Activated CD4-positive, alpha-beta T cell treated with anti-CD3 and anti-CD28 coated beads, Interleukin-10, Interleukin-2, amounts not matched to agents 100 ng/mL and 50 ng/mL, durations not matched to agents 16 hours and 8 hours (primary cell): ENCODE measurements at regions not wholly inside any gene's neighbourhood (a gene's known extent, or its start where the extent isn't known, plus 50 kb on each side); places are given as distances from the start of the nearest gene placed in this dataset.
"Not testable (repeated sequence)": the region's sequence is repeated elsewhere in the genome, so short reads cannot be mapped to it uniquely, and the experiment has no call there.

Experiments
- DNase-seq: peaks from one replicate; pipeline ENCODE4 v3.0.0-alpha.2; 2020

DNA sequence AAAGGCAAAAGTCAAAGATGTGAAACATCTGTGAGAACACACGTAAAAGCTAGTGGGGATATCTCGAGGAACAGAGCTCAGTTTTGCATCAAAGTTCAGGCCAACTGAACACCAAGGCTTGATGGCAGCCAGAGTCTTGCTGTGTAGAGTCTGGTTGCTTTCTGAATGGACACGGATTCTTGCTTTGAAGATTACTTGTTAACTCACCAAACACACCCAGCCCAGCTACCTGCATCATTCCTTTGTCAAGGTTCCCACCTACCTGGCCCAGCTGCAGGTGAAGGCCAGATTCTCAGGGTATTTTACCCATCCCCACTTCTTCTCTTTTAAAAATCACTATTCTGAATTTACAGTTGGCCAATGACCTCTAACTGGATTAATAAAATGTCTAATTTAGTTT, 174.4 kb upstream of the PHYHIPL start:
- DNase-seq, result no peak

DNA sequence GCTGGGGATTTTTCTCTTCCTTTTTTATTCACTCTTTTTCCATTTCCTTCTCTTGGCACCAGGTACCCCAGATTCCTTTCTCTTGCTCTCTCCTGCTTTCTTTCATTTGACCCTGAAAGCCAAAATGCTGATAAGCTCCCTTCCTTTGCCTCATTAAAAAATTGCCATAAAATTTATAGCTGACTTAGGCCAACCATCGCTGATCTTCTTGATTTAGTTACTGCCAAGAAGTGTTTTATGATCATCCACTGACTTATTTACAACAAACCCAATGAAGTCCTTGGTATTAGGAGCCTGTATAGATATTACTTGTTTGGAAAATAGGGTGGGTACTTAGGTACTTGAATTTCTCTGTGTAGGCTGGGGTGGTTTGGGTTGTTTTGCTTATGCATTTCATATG, 173.2 kb upstream of the PHYHIPL start:
- no peak for DNase-seq

DNA sequence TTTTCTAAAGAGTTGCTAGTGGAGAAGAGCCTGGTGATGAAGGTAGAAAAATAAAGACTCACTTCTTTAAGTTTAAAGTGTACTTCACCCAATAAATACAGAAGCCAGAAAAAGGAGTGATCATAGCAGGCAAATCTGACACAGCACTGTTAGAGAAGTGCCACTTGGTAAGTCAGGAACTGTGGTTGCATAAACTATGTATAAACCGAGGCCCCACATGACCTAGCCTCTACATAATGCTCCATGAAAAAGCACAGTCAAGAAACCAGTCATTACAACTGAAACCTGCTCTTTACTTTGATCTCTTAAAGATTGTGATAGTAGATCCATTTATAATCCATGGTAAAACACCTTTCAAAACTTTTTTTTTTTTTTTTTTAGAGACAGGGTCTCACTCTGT, 172.1 kb upstream of the PHYHIPL start:
- DNase-seq, result no peak

DNA sequence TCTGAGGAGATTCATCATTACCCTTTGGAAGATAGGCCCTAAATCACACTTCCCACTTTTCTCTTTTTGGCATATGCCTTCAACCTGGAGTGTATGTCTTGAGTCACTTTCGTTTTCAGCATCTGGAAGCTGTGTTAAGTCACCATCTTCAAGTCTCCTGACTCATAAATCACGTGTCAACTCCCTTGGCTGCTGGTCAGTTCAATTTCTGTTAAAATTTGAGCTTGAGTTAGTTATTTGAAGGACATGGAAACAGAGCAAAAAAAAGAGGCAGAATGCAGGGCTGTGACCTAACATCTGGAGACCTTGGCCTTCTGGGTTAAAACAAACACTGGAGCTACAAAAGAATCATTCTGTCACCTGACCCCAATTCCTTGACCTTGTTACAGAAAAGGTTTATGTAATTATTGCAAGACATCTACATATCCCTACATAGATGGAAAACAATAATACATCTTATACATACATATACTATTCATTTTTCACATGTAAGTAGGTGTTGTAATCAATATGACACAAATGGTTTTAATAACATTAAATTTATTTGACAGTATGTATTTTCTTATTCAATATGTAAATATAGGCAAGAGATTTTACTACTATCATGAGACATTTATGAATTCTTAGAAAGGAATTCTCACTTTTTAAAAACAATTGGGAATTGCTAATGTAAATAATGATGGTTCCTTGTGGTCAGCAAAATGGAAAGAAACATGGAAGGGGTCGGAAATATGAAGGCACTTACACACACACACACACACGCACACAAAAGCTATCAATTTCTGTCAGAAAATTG, 169.7 kb upstream of the PHYHIPL start:
- no peak for DNase-seq

DNA sequence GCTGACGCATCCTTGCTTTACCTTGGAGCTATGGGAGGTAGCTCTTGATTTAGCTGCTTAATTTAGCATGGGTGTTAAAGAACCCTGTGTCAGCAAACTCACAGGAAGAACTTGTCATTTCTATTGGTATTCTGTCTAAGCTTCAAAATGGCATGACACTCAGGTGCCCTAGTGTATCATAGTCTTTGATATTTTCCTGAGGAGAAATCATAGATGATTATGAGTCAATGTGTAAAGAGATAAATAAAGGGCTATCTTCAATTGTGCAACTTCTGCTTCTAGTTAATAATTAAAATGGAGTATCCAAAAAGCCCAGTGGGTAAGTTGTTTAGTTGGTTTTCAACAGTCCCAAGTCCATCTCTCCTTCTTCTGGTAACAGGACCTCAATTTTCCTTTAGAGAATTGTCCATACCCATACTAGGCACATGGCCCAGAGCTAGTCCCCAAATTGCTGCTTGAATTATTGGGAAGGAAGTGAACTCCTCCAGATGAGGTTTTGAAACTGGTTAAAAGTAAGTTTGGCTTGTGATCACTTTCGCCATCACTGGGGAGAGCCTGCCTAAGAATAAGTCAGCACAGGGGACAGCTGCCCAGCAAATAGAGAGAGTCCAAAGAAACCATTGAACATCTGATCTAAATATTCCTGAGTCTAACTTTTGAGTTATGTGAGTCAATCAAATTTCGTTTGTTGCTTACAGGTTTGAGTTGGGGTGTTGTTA, 169.0 kb upstream of the PHYHIPL start:
- no peak for DNase-seq

DNA sequence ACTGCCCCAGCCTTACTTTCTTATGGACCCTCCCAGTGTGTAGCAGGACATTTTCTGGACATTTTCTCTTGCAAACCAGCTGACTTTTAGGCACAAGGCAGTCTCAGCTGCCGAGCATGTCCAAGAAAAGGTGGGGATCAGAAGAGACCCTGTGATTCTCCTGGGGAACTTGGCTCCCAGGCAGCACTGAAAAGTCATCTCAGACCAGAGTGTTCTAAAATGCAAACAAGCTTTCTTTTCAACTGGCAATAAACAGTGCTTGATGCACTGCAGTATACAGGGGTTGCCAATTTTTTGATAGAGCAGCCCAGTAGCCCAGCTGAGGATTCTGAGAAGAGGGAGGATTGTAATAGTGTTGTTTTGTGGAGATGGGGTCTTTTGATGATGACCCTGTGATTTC, 168.0 kb upstream of the PHYHIPL start:
- no peak for DNase-seq

DNA sequence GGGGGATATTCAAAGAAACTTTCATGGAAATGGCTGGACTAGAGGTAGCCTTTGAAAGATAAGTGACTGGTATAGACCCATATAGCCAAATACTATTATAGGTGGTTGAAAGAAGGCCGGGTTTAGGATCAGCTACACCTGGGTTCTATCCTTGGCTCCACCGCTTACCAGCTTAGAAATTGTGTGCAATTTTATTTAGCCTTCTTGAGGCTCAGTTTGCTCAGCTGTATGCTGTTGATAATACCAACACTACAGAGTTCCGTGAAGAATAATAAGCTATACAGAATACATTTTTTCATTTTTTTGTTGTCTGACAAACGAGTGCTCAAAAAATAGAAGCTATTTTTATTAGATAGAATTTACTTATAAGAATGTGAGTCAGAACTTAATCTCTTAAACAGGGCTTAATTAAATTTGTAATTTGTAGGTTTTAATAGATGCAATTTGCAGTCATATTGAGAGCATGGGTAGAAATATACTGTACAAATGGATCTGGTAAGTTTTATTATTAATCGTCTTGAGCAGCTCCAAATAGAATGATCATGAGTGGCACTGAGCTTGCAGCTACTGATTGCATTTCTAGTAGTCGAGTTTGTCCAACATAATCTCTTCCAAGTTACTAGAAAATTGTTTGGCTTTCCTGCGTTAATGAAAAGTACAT, 164.3 kb upstream of the PHYHIPL start:
- no peak for DNase-seq

DNA sequence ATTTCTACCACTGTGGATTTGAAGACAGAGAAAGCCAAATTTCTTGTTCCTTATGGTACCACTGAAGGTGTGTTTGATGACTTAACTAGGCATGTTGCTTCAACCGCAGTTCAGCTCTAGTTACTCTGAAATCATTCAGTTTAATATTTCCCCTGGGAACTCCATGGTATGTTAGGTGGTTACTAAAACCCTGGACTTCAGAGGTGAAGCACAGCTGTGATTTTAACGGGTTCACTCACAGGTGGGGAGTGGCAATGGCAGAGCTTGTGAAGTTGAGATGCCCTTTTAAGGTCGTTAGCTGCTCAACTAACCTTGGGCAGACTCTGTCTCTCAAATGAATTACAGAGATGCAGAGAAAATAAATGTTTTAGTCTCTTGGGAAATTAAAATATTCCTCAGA, 163.6 kb upstream of the PHYHIPL start:
- DNase-seq, result no peak

DNA sequence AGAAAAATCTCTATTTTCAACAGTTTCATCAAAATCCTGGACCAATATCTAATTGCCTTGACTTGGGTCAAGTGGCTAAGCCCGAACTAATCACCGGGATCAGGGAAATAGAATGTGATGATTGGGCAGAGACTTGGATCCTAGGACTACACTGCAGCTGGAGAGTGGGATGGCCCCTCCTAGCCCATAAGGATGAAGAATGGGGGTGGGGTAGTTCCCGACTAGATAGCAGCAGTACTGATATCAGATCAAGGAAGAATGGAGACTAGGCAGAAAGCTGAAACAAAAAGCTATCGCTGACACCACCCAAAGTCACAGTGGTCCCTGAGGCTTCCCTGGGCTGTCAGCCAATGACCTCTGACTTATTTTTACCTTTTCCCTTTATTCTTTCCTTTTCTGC, 160.4 kb upstream of the PHYHIPL start:
- no peak for DNase-seq

DNA sequence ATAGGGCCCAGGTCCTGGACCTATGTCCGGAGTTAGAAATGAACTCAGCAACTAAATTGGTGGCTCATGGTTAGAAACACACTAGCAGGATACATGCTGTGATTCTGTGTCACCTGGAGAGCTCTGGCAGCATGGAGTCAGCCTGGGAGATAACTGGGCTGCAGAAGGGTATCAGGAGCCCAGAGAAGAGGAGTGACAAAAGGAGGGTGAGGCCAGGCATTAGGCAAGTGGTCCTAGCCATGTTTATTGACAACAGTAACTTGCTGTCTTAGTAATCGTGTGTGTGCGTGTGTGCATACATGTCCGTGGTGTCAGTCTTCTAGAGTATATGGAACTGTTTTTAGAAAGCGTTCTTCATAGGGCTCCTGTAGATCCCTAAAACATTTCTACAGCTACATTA, 157.5 kb upstream of the PHYHIPL start:
- DNase-seq, result no peak

DNA sequence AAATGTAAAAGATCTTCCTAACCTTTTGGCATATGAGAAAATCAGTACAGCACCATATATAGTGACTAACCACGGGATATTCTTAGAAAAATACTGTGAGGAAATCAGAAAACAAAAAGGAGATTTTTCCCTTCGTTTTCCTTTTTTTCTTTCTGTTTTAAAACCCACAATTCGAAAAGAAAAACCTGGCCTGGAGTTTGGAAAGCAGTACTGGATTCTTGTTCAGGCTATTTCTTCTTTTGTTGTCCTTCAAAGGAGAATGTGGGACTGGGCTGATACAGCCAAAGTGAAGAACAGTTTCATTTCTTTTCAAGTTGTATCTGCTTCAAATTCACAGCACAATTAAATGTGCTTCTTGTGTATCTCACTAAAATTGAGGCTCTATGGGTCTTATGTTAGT, 156.8 kb upstream of the PHYHIPL start:
- DNase-seq, result no peak

DNA sequence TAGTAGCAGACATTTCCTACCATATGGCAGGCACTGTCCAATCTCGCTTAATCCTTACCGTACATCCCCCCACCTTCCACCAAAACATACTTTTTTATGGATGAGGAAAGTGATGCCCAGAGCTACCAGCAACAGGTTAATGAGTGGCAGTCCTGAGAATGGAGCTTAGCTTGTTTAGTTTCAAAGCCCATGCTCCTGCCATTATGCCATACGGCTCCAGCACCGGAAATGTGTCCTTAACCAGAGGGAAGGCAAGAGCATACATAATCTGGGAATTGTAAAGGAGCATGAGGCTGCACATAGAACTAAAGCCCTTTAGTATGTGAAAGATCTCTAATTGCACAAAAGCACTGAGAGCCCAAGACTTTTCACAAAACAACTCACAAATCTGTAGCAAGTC, 155.9 kb upstream of the PHYHIPL start:
- DNase-seq, result no peak

DNA sequence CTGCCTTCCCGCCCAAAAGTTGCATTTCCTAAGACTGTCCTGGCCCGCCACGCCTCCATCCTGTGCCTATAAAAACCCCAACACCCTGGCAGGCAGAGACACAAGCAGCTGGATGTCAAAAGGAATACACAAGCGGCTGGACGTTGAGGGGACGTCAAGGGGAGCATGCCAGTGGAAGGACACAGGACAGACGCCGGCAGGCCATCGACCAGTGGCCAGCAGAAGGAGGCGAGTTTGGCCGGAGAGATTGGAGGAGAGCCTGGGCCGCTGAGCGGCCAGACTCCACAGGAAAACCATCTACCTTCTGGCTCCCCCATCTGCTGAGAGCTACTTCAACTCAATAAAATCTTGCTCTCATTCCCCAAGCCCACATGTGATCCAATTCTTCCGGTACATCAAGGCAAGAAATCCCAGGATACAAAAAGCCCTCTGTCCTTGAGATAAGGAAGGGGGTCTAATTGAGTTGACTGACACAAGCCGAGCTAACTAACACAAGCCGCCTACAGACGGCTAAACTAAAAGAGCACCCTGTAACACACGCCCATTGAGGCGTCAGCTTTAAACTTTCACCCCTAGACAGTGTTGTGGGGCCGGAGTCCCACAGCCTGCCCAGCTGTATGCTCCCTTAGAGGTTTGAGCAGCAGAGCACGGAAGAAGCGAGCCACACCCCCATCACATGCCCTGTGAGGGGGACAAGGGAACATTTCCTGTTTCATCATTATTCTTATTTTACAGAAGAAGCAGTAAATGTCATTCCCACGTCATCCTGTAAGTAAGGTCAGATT, 150.3 kb upstream of the PHYHIPL start:
- DNase-seq, result no peak

DNA sequence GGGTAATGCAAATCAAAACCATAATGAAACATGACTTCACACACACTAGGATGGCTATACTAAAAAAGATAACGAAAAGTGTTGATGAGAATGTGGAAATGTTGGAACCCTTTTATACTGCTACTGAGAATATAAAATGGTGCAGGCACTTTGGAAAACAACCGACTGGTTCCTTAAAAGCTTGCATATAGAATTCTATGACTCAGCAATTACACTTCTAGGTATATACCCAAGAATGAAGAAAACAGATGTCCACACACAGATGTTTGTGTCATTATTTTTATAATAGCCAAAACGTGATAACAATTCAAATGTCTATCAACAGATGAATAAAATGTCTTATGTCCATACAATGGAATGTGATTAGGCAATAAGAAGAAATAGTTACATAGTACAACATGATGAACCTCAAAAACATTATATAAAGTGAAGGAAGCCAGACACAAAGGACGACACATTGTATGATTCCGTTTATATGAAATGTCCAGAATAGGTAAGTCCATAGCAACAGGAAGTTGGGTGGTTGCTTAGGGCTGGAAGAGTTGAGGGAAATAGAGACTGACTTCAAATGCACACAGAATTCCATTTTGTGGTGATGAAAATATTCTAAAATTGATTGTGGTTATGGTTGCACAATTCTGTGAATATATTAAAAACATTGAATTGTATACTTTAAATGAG, 148.3 kb upstream of the PHYHIPL start:
- DNase-seq, result no peak

DNA sequence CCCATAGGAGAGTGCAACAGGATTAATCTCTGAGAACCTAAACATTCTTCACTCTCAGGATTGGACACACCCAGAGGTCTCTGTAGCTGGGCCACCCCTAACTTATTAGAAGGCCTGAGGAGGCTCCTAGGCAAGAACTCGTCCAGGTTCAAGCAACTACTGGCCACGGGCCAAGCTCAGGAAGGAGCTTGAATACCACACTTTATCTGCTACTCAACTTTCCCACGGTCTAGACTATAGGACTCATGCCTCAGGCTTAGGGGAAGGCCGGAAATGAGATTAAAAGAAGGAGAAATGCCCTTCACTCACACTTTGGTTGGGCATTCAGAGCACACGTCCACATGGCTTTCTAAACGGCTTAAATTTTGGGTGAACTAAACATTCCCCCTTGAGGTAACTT, 142.8 kb upstream of the PHYHIPL start:
- DNase-seq, result no peak

DNA sequence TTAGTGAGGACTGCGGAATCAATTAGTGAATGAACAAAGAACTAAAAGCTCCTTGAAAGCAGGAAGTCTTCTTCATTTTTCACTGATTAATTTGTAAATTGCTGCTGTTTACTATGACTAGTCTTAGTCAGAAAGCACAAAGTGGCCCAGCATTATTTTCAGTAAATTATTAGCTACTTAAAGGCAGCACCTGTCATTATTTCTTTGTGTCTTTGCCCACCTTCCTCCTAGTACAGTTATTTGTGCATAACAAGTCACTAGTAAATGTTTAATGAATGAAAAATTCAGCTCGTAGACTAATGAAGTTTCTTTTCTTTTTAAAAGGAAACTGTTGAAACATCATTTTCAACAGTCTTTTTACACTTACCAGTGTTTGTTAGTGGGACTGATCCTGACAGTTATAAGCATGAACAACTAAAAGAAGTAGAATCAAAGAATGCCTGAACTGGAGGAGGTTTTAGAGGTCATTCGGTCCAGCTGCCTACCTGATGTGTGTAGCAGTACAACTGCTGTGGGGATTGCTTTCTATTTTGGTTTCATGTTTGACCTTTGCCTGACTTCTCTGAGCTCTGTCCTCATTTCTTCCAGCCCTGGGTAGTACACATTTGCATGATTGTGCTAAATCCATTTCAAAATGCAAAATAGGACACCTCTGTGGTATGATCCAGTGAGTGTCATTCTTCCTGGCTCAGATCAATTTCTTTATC, 140.0 kb upstream of the PHYHIPL start:
- DNase-seq, result no peak

DNA sequence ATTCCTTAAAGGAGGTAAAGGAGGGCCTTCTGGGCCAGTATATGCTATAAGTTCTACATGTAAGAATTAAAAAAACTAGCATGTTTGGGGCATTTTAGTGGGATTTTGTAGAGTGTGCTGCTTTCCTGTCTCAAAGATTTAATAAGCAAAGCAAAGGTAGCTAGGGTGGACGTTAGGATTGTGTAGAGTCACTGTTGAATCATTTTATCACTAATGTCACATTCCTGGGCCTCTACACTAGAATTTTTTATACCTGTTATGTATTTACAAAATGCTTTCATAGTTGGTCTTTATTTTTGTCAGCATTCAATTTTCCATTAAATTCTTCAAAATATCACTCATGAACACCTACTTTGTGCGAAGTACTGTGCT, 139.4 kb upstream of the PHYHIPL start:
- no peak for DNase-seq

DNA sequence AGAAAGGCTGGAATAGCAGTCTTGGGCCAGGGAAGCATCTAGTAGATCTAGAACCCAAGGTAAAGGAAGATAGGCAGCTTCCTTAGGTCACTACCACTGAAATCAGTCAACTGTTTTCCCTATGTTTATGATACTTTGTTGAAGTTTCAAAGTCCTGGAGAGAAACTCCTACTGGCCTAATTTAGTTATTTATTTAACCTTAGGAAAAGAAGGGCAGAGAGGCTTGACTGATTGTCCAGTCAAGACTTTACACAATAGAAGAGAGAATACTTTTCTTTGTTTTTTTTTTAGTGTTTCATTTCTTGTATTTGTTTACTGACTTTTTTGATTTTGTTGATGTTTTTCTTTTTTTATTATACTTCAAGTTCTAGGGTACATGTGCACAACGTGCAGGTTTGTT, 138.9 kb upstream of the PHYHIPL start:
- DNase-seq, result no peak

DNA sequence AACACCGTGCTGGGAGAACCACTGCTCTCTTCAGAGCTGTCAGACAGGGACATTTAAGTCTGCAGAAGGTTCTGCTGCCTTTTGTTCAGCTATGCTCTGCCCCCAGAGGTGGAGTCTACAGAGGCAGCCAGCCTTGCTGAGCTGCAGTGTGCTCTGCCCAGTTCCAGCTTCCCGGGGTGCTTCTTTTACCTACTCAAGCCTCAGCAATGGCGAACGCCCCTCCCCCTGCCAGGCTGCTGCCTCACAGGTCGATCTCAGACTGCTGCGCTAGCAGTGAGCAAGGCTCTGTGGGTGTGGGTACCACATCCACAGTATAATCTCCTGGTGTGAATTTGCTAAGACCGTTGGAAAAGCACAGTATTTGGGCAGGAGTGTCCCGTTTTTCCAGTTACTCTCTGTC, 133.1 kb upstream of the PHYHIPL start:
- DNase-seq, result not testable (repeated sequence)

DNA sequence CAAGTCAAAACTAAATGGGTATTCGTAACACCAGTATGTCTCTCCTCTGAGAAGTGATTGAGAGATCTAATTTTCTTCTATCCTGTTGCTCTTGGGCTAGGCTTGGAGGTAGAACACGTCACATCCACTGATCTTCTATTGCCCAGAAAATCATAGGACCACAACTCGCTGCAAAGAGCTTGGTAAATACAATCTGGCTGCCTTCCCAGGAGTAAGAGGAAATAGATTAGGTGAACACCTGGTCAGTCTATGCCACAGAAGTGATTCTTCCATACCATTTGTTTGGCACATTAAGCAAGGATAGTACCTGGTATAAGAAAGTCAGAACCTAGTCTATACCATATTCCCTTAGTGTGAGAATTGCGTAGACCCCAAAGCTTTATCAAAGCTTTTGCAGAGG, 129.3 kb upstream of the PHYHIPL start:
- DNase-seq, result no peak

DNA sequence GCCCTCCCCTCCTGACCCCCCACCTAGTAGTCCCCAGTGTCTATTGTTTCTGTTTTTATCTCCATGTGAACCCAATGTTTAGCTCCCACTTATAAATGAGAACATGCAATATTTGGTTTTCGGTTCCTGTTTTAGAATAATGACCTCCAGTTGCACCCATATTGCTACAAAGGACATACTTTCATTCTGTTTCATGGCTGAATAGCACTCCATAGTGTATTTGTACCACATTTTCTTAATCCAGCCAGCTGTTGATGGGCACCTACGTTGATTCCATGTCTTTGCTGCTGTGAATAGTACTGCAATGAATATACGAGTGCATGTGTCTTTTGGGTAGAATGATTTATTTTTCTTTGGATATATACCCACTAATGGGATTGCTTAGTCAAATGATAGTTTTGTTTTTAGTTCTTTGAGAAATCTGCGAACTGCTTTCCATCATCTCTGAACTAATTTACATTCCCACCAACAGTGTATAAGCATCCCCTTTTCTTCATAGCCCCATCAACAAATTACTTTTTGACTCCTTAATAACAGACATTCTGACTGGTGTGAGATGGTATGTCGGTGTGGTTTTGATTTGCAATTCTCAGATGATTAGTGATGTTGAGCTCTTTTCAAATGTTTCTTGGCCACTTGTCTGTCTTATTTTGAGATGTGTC, 128.4 kb upstream of the PHYHIPL start:
- DNase-seq, result peak; percentile 5

DNA sequence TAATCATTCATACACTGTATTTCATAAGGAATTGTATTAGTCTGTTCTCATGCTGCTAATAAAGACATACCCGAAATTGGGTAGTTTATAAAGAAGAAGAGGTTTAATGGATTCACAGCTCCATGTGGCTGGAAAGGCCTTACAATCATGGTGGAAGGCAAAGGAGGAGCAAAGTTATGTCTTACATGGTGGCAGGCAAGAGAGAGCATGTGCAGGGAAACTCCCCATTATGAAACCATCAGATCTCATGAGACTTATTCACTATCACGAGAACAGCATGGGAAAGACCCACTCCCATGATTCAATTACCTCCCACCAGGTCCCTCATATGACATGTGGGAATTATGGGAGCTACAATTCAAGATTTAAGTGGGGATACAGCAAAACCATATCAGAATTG, 122.9 kb upstream of the PHYHIPL start:
- DNase-seq, result not testable (repeated sequence)
